ENCODE measurements at regions not wholly inside any gene's neighbourhood (a gene's known extent, or its start where the extent isn't known, plus 50 kb on each side); places are given as distances from the start of the nearest gene placed in this dataset.

DNA sequence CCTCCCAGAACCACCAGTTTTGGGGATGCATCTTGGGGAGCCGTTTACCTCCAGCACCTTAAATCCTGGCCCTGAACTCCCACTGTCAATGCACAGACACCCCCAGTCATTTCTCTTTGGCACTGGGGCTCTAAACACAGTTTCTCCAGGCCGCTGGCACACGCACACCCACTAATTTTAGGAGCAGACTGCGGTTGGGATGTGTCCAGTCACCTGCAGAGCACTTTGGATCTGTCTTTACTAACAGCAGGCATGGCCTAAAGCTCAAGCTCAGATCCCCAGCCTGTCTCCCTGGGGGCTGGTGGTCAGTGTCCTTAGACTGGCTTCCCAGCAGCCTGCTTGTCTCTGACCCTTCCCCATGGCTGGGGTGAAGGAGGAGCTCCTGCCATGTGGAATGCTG is 49.9 kb downstream of the SYNE3 start:
- DNase-seq (ENCODE audit: low read depth in 3 of 3, low spot score in 1 of 3), result no peak

GRCh38 chr14:95465936-95466335 is 50.5 kb downstream of the SYNE3 start:
- DNase-seq (ENCODE audit: low read depth in 3 of 3, low spot score in 1 of 3), result no peak

DNA sequence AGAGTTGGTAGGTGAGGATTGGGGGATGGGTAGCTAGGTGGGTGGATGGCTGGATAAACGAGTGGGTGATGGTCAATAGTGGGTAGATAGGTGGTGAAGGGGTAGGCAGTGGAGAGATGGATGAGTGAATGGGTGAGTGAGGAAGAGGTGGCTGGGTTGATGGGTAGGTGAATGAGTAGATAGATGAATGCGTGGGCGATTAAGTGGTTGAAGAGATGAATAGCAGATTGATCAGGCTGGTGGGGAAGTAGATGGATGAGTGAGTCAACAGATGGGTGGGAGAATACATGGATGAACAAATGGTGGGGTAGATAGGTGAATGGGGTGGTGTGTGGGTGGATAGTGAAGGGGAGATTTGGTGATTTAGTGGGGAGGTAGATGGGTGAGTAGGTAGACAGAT is 51.1 kb downstream of the SYNE3 start:
- no peak for DNase-seq (ENCODE audit: low read depth in 3 of 3, low spot score in 1 of 3)

DNA sequence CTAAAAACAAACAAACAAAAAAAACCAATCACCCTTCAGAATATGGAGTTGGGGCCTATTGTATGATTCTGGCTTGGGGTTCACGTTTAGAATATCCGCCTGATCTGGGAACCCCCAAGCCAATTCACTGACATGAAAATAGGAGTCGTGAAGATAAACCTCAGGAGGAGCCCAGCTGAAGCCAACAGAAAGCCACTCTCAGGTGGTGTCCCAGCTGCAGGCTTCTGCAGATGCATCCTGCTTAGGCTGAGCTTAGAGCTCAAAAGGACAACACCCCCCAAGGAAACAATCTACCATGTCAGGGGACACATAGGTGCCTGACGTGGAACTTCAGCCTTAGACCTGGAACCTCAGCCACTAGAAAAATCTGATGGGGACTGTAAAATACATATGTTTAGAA is 51.9 kb downstream of the SYNE3 start:
- no peak for DNase-seq (ENCODE audit: low read depth in 3 of 3, low spot score in 1 of 3)

- no peak for DNase-seq (ENCODE audit: low read depth in 3 of 3, low spot score in 1 of 3)
Measured at GRCh38 chr14:95464103-95464502, 52.3 kb downstream of the SYNE3 start.

GRCh38 chr14:95463171-95463901 is 53.1 kb downstream of the SYNE3 start:
- DNase-seq (ENCODE audit: low read depth in 3 of 3, low spot score in 1 of 3), result peak in 2 of 3 donors; percentile 4 to 9

- no peak for DNase-seq (ENCODE audit: low read depth in 3 of 3, low spot score in 1 of 3)
Measured at GRCh38 chr14:95462491-95462890, 54.0 kb downstream of the SYNE3 start.

DNA sequence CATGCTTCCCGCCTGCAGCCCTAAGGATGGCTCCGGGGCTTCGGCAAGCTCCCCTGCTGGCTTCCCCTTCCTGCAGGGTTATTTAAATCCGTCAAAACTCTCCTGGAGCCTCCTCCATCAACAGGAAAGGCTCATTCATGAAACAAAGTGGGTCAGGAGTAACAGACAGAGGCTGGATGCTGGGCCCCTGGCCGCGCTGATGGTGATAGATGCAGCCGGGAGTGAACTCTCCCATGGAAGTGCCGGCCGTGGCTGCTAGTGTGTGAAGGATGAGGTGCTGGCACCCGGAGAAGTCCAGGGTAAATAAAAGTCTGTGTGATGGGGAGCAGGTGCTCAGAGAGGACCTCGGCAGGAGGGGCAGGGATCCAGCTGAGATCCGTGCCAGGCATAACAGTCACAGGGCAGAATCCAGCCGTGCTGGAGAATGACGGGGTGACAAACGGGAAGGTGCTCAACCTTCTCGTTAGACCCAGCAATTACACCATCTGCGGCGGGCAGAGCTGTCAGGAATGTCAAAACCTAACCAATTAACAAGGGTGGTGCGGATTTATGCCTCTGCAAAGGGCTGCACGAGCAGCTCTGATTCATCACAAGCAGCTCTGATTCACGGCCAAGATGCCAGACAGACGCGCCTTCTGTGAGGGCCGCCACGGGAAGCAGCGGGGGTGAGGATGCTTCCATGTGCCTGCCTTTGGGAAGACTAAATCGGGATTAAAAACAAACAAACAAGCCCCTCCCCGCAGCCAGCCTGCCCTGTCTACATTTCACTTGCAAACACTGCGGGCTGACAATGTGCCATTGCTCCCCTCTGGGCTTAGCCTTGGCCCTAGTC is 55.6 kb downstream of the SYNE3 start:
- DNase-seq (ENCODE audit: low read depth in 3 of 3, low spot score in 1 of 3), result no peak

- DNase-seq (ENCODE audit: low read depth in 3 of 3, low spot score in 1 of 3), result no peak
Measured at GRCh38 chr14:95458906-95459305, 57.5 kb downstream of the SYNE3 start.

GRCh38 chr14:95458459-95458858 is 58.0 kb downstream of the SYNE3 start:
- DNase-seq (ENCODE audit: low read depth in 3 of 3, low spot score in 1 of 3), result no peak

DNA sequence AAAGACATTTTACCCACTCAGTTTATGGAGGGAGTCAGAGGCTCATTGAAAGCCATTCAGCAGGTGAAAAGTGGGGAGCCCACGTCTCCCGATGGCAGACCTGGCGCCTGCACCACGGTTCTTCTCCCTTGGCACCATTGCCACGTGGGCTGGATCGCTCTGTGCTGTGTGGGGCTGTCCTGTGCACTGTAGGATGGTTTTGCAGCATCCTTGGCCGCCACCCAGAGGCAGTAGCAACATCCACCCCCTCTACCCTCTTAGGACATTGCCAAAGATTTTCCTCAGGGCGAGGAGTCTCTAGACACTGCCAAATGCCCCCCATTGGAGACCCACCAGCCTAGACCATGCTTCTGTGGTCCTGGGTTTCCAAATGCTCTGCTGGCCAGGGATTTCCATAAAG is 60.2 kb downstream of the SYNE3 start:
- no peak for DNase-seq (ENCODE audit: low read depth in 3 of 3, low spot score in 1 of 3)

DNA sequence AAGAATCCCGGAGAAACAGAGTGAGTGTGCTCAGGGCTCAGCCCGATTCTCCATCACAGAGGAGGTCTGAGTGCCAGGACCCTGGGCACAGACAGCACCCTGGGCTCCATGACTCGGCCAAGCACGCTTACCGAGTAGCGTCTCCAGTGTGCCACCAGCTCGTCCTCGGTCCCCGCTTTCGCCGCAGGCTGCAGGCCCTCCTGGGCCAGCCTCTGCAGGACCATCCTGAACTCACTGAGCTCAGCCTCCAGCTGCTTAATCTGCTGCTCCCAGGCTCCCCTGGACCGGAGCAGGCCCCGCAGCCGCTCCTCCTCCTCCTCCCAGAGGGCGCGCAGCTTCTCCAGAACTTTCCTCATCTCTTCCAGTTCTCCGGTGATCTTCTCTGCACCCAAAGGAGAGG is 61.2 kb downstream of the SYNE3 start:
- no peak for DNase-seq (ENCODE audit: low read depth in 3 of 3, low spot score in 1 of 3)

DNA sequence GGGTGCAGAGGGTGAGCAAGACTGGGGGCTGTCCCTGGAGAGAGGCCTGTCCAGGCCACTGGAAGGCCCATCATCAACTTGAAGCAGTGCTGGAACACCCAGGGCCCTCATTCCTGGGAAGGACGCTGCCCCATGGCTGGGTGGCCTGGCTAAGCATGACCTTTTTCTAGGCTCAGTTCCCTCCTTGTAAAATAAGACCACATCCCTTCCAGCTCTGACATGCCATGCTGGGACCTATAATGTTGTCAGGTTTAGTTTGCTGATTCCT is 62.8 kb downstream of the SYNE3 start:
- no peak for DNase-seq (ENCODE audit: low read depth in 3 of 3, low spot score in 1 of 3)

DNA sequence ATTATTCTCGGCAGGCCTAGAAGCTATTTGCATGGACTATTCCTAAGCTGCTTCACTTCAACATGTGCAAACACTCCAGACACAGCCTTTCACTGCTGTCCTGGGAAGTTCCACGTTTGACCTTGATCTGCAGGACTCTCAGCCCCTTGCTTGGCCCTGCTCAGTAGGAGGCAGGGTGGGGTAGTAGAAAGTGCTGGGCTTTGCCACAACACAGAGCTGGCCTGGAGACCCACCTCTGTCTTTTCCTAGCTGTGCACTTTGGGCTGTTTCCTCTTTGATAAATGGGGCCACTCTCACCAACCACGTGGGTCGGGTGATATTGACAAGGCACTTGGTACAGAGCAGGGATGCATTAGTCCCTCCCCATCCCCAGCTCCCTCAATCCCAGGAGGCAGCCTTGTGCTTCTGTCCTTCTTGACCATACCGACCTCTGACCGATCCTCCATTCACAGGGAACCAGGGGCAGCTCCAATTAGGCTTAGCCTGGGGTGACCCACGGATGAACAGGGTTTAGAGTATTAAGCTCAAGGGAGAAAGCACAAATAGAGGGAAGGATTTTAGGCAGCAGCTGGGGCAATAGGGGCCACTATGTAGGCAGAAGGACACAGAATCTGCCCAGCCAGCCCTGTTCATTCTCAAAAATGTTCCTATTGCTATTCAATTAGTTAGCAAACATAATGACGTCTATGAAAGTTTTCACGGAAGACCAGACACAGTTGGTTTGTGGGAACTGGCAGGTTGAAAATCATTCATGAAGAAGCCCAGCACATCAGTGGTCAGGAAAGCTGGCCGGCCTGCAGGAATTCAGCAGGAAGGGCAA is 63.3 kb downstream of the SYNE3 start:
- DNase-seq (ENCODE audit: low read depth in 3 of 3, low spot score in 1 of 3), result no peak

- DNase-seq (ENCODE audit: low read depth in 3 of 3, low spot score in 1 of 3), result no peak
Measured at GRCh38 chr14:95452176-95452892, 64.1 kb downstream of the SYNE3 start.

DNA sequence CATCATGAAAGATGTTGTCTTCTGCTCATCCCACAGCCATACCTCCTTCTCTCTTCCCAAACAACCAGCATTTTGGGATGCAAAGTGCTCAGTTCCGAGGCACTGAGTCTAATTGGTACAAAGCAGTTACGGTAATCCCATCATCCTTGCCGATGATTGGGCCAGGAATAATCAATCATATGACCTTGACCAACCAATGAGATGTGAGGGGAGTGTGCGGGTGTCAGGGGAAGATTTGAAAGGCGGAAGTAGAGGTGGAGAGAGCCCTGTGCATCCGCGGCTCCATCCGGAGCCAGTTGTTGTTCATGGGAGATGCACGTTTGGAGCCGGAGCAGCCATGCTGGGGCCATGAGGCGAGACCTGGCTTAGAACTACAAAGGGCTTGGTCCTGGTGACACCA is 67.3 kb downstream of the SYNE3 start:
- no peak for DNase-seq (ENCODE audit: low read depth in 3 of 3, low spot score in 1 of 3)

DNA sequence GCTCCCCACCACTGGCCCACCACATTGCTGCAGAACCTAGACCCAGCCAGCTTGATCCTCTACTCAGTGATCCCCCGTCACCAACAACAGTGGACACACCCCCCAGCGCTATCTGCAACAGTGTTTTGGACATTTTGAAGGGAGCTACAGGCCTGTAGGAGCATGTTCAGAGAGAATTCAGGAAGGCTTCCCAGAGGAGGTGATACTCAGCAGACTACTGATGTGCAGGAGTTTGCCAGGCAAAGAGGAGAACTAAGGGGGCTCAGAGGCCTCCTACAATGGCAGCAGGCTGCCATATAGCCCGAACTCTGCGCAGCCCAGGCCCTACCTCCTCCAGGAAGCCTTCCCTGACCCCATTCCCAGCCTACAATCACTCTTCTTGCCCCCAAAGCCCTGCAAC is 70.0 kb downstream of the SYNE3 start:
- no peak for DNase-seq (ENCODE audit: low read depth in 3 of 3, low spot score in 1 of 3)

GRCh38 chr14:95445676-95446075 is 70.8 kb downstream of the SYNE3 start:
- DNase-seq (ENCODE audit: low read depth in 3 of 3, low spot score in 1 of 3), result no peak

GRCh38 chr14:95445161-95445560 is 71.3 kb downstream of the SYNE3 start:
- DNase-seq (ENCODE audit: low read depth in 3 of 3, low spot score in 1 of 3), result no peak

DNA sequence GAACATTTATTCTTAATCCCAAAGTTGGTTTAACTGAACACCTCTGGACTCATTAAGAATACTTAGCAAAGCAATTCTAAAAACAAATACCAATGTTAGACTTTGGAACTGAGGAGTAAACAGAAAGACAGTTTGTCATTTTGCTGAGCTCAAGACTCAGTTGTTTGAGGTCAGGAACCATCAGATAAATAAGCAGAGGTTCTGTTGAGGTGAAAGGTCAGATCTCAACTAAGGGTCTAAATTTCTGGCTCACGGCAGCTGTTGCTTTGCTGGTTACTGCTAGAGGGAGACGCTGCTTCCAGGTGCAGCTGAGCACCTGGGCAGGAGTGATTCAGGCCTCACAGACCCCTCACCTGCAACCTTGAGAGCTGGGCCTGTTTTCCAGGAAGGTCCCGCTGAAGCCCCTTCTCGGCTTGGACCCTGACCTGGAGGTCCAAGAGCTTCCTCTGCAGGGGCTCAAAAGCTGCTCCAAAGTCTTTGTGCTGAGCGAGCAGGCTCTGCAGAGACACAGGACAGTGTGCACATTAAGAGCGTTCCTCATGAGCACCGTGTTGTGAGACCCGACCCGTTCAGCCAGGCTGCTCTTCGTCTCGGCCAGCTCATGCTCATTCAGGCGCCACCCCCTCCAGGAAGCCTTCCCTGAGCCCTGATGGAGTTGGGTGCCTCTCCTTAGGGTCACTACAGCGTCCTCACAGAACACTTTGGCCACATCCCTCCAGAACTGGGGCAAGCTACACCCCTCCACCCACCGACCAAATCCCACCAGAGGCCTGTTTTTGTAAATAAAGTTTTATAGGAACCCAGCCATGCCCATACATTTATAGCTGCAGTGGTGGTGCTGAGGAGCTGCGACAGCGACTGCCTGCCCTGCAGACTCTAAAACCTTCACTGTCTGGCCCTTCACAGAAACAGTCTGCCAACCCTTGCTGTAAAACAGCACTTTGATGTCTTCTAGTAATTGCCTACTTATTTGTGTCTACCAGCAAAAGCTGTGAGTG is 72.0 kb downstream of the SYNE3 start:
- no peak for DNase-seq (ENCODE audit: low read depth in 3 of 3, low spot score in 1 of 3)

Data from stimulated activated CD4-positive, alpha-beta T cell treated with anti-CD3 and anti-CD28 coated beads, TNF-alpha, amount 100 ng/mL, for 1 hour (primary cell).